ENCODE measurements at regions not wholly inside any gene's neighbourhood (a gene's known extent, or its start where the extent isn't known, plus 50 kb on each side); places are given as distances from the start of the nearest gene placed in this dataset.

- H3K27ac ChIP-seq, result no peak overlapping the region
- TF ChIP-seq CTCF (IDR thresholded peaks at IDR 0.05), result no peak
- TF ChIP-seq ZFX (IDR thresholded peaks at IDR 0.05; ENCODE audit: borderline replicate concordance), result no peak
Observed at GRCh38 chr6:6886171-6886885, 221.4 kb upstream of the RREB1 start.

GRCh38 chr6:6886886-6887285 is 220.9 kb upstream of the RREB1 start:
- TF ChIP-seq CTCF (IDR thresholded peaks at IDR 0.05) (no peak), ZFX (IDR thresholded peaks at IDR 0.05; ENCODE audit: borderline replicate concordance) (no peak)
- H3K27ac ChIP-seq, result no peak overlapping the region

- TF ChIP-seq ZFX (IDR thresholded peaks at IDR 0.05; ENCODE audit: borderline replicate concordance) (no peak), CTCF (IDR thresholded peaks at IDR 0.05) (no peak)
- no peak overlapping the region for H3K27ac ChIP-seq
Observed at GRCh38 chr6:6889601-6890000, 218.2 kb upstream of the RREB1 start.

- TF ChIP-seq ZFX (IDR thresholded peaks at IDR 0.05; ENCODE audit: borderline replicate concordance) (no peak), CTCF (IDR thresholded peaks at IDR 0.05) (no peak)
- no peak overlapping the region for H3K27ac ChIP-seq
Observed at GRCh38 chr6:6890400-6890858, 217.3 kb upstream of the RREB1 start.

GRCh38 chr6:6891125-6891721 is 216.5 kb upstream of the RREB1 start:
- no peak for TF ChIP-seq ZFX (IDR thresholded peaks at IDR 0.05; ENCODE audit: borderline replicate concordance)
- TF ChIP-seq CTCF (IDR thresholded peaks at IDR 0.05), result no peak
- H3K27ac ChIP-seq, result no peak overlapping the region

- no peak overlapping the region for H3K27ac ChIP-seq
- TF ChIP-seq CTCF (IDR thresholded peaks at IDR 0.05) (no peak), ZFX (IDR thresholded peaks at IDR 0.05; ENCODE audit: borderline replicate concordance) (no peak)
Observed at GRCh38 chr6:6891949-6892461, 215.8 kb upstream of the RREB1 start.

Measured in 22Rv1 (cell line).